Hindlimb muscle (tissue), 1 donor: ENCODE measurements at regions not wholly inside any gene's neighbourhood (a gene's known extent, or its start where the extent isn't known, plus 50 kb on each side); places are given as distances from the start of the nearest gene placed in this dataset.
"Not testable (repeated sequence)": the region's sequence is repeated elsewhere in the genome, so short reads cannot be mapped to it uniquely, and the experiment has no call there.

Experiments
- DNase-seq: peaks from one replicate; pipeline ENCODE4 v3.0.0-alpha.2; 2013

DNA sequence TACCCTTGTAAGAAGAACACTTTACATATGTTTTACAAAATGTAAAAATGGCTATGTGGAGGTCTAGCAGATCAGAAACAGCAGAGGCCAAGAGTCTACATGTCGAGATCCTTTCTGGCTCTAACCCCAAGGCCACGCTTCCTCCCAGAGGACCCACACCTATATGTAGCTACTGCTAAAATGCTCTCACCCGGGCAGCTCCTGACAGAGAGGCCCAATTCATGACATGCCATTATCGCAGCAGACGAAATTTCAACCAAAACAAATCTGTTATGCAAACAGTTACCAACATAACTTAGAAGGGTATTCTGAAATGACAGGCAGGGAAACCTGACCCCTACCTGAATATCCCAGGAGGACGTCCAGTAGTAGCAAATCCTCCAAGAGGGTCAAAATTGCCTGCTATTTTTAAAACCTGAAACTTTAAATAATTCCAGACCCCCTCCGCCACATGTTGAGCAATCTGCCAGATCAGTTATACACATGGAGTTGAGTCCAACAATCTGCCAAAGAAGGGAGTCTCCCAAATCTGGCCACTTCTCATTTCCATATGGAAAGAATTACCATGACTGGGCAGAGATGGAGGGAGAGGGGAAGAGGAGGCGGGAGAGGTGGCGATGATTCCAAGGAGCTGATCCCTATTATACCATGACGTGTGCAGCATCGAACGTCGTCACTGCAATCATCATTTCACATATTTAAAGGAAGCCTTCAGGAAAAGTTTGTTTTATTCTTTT lies 192.9 kb upstream of the TBL1X start:
- no peak for DNase-seq

DNA sequence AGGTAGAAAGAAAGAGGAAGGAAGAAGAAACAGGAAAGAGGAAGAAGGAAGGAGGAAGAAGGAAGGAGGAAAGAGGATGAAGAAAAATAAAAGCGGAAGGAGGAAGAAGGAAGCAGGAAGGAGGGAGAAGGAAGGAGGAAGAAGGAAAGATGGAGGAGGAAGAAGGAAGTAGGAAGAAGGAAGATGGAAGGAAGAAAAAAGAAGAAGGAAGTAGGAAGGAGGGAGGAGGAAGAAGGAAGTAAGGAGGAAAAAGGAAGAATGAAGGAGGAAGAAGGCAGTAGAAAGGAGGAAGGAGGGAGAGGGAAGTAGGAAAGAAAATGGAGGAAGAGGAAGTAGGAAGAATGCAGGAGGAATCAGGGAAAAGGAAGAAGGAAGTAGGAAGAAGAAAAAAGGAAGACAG lies 191.1 kb upstream of the TBL1X start:
- no peak for DNase-seq

DNA sequence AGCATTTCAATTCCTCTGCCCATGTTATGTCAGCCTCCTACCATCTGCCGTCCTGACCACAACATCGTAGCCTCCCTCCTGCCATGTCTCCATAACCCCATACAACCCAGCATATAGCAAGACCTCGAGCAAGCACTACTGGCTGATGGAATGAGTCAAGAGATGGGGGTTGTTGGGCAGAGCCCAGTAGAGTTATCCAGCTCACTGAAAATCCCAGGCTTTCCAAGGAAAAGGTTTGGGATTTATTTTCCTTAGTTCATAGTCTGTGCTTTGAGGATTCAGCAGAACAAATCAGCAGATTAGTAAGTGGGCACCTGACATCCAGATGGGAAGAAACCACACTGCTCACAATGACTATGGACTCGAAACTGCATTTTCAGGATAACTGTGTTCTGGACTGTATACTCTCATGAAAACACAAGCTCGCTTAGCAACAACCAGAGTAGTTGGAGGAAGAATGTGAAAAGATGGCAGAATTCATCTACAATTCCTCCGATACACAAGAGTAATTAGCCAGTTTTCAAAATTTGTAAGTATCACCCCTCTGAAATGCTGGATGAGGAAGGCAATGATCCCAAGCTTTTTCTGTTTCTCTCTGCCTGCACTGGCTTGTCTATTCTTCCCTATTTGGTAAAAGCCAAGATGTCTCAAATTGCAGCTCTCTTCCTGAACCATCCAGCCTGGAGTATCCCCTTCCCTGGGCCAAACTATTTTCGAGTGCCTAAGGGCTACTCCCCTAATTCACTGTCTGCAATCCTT lies 186.2 kb upstream of the TBL1X start:
- no peak for DNase-seq

DNA sequence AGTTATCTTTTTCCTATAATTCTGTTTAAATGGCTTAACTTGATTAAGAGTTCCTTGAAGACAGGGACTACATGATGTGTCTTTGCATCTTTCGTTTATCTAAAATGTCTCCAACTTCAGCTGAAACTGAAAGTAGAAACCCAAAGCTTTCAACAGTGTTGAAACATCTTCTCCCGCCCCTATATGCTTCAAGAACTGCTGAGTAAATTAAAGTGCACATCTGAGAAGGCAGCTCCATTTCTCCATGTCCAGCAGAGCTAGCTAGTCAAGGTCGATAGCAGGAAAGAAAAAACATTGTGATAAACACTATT lies 185.7 kb upstream of the TBL1X start:
- DNase-seq = no peak

DNA sequence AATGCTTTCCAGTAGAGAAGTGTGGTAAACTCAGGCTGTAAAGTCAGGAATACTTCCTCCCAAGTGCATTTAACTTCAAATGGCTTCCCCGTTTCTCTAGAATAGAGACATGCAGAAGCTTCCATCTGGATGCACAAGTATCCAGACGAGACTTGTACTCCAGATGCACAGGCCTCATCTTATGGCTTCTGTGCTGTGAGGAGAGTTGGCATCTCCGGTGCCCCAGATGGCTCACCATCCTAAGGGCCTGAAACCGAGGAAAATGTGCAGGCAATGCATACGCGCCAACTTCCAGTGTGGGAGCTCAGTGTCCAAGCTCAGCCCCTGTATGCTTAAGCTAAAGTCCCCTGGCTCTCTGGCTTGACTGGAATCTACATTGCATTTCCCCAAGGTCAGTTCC lies 184.0 kb upstream of the TBL1X start:
- DNase-seq = no peak

DNA sequence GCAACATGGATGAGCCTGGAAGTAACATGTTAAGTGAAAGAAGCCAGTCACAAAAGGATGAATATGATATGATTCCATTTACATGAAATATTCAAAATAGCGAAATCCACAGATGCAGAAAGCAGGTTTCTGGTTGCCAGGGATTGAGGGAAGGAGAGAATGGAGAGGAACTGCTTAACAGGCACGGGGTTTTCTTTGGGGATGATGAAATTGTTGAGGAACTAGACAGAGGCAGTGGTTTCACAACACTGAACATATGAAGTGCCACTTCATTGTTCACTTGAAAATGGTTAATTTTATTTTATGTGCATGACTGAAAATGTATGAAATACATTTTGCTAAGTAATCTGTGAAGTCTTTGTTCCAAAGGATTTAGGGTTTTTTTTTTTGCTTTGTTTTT lies 182.5 kb upstream of the TBL1X start:
- DNase-seq = no peak

DNA sequence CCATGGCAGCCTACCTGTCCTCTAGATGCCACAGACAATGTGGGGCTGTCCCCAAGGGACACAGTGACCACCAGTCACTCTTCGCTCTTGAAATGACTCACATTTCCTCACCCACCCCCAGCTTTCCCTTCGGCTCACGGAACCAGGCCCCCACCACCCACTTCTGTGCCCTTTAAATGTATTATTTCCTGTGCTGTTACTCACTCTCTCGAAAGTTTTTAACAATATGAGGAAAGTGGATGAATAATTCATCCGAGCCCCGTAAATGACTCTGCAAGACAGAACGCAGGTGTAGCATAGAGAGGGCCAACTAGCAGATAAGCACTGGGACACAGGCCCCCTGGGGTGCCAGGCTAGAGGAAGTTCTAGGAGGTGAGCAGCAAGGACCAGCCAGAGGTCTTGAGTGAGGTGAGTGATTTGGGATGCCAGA lies 179.5 kb upstream of the TBL1X start:
- no peak for DNase-seq

DNA sequence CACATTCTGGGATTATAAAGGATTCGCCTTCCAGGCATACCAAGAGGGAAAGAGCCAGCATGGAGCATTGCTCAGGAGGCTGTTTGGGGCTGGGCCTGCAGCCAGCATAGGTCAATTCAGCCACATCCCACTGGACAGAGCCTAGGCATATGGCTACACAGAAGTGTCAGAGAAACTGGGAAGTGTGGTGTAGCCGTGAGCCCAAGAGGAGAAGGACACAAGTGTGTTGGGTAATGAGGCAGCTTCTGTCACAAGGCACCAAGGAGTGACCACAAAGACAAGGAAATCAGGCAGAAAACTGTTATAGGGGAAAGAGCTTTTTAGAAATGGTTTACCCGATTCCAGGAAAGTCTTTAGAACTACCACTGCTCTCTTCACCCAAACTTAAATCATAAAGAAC lies 178.6 kb upstream of the TBL1X start:
- DNase-seq = no peak

DNA sequence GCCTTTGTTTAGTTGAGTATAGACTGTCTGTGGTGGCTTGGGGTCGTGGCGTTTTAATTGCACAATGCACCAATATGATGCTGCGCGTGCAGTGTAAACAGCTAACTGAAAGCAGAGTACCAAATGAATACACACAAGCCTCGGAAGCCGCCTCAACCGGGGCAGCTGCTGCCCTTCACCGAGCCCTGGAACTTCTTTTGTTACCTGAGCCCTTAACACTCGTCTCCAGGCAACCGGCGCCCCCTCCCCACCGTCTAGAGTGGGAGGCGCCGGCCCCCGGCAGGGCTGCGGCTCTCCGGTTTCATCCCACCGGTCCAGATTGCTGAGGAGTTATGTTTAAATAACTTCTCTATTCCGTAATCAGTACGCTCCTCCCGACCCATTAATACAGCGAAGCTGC lies 173.2 kb upstream of the TBL1X start:
- no peak for DNase-seq

DNA sequence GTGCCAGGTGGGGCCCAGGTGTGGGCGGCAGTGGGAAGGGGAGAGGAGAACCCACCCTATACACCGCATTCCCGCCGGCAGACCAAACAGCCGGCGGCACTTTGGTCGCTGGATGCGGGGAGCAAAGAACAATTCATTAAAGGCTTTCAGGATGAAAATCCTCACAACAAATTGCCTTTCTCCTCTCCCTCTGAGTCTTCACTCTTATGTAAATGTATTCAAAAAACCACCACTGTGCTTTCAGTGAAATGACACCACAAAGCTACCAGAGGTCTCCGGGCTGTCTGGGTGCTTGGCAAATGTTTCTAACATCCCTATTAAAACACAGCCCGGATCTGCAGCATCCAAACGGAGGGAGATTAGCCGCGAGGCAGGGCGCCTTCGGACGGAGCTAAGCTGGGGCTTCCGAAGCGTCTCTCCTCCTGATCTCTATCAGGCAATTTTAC lies 171.8 kb upstream of the TBL1X start:
- DNase-seq = no peak

DNA sequence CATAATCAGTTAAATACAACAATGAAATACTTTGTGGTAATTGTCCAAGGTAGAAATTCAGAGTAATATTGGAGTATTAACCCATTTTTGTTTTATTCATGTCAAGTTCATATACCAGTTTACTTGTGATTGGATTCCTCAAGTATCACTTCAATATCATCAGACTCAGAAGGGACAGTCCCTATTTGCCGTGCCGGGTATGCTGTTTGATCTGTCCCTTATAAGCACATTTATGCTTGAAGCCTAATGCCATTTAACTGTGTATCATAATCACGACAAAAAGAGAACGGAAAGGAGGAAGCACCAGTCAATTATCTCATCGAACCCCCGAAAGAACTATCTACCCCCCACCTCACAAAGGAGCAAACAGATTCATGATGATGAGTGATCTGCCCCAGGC lies 171.0 kb upstream of the TBL1X start:
- no peak for DNase-seq

DNA sequence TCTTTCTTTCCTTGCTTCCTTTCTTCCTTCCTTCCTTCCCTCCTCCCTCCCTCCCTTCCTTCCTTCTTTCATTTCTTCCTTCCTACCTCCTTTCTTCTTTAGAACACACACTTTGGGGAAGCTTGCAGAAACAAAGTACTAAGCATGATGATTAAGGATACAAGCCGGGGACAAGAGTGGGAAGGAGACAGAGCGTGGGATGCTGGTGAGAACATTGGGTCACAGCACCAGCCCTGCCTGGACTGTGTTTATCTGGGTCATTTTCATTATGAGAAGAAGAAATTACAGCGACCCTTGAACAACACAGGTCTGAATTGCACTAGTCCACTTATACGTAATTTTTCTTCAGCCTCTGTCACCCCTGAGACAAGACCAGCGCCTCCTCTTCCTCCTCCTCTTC lies 169.3 kb upstream of the TBL1X start:
- no peak for DNase-seq

DNA sequence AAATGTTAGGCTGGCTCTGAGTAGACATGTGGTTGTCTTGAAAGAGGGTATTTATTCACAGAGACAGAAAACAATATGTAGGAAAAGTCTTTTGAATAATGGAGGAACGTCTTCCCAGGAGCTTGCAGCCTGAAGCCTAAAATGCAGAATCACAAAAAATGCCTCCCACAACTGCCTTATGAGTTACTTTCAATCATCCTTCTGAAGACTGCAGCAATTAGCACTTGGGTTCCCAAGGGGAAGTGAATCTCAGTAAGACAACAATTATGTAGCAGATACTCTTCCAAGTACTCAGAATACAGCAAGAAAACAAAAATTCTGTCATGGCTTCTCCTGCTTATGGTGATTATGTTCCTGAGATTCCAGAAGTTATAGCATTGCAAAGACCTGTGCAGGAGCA lies 166.6 kb upstream of the TBL1X start:
- DNase-seq = no peak

DNA sequence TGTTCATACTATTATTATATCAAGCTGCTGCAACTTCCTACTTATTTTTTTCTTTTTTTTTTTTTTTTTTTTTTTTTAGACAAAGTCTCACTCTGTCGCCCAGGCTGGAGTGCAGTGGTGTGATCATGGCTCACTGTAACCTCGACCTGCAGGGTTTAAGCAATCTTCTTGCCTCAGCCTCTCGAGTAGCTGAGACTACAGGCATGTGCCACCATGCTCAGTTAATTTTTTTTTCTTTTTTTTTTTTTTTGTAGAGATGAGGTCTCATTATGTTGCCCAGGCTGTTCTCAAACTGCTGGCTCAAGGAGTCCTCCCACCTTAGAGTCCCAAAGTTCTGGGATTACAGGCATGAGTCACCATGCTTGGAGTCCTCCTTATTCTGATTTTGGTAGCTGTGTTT lies 165.2 kb upstream of the TBL1X start:
- not testable (repeated sequence) for DNase-seq

DNA sequence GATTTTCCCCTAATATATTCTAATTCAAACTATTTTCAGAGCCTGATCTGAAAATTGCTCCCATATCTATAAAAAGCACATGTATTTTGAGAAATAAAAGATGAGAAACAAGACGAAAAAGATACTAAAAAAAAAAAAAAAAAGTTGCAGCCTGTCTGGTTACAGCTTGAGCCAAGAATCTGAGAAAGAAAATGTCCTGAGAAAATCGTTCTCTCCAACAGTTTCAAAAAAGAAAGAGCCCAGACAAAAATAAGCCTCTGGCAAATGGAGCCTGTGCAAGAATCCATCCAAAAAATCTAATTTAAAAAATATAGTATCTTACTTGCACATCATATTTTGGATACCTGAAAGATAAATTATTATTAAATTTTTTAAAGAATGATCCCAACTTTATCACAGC lies 163.0 kb upstream of the TBL1X start:
- DNase-seq = no peak

DNA sequence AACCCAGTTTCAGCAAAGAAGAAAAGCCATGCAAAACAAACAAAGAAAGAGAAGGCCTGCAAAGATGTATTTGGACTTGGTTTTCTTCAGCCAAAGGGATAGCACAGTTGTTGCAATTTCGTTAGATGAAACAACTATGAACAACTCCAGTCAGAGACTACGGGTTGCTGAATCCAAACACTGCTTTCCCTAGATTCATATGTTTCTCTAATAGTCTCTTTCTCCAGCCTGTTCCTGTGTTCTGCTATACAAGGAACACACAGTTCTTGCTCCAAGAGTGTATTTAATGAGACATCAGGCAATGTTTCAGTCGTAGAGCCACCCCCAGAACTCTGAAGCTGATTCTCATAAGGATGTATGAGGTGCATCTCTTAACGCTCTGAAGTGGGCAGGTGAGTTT lies 162.5 kb upstream of the TBL1X start:
- no peak for DNase-seq

DNA sequence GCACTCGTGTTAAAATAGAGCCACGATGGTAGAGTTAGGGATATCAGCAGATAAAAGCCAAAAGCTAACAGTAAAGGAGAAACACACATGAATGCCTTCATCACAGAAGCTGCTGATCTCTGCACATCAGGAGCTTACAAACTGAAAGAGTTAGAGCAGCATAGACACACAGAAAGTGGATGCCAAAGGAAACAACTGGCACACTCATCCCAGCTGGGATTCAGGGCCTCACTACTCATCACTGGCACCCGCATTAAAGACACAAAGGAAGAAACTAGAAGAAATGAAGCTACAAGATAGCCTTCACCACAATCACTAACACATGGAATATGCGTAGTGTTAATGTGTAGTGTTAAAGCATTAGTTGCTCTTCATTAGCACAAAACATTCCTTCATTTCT lies 156.4 kb upstream of the TBL1X start:
- DNase-seq = no peak

DNA sequence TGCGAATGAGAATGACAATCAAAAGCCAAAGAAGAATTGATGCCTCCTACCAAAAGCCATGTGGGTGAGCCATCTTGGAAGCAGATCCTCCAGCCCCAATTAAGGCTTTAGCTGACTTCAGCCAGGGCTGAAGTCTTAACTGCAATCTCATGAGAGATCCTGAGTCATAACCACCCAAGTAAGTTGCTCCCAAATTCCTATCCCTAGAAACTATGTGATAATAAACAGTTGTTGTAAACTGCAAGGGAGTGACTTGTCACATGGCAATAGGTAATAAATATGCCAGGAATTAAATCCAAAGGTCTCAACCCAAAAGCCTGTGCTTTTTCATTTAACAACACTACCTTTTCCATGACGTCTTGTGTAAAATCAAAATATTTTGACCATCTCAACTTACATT lies 154.2 kb upstream of the TBL1X start:
- DNase-seq = no peak

DNA sequence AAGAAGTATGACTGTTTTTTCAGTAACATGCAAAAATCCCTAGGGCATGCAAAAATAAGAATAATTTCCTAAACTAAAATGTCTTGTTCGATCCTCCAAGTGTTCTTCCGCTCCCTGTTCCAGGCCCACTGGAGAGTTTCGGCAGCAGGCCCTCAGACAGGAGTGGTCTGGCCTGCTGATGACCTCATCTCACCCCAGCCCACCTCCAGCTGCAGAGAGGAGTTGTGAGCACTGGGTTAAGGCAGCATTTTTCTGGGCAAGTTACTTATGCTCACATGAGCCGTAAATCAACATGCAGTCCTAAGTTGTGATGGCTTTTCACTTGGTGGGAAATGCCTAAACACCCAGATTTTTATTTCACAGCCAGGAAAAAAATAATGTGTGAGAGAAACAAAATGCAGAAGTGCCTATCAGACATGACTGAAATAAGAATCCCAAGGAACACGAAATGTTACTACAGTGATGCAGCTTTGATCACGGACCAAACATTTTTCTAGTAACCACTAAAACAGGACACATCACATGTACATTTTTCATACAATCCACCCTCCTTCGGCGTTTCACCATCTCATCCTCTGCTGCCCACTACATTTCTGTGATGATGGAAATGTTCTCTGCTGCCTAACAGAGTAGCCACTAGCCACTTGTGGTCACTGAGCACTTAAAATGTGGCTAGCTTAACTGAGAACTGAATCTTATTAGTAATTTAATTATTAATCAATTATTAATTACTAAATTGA lies 153.3 kb upstream of the TBL1X start:
- DNase-seq = no peak

DNA sequence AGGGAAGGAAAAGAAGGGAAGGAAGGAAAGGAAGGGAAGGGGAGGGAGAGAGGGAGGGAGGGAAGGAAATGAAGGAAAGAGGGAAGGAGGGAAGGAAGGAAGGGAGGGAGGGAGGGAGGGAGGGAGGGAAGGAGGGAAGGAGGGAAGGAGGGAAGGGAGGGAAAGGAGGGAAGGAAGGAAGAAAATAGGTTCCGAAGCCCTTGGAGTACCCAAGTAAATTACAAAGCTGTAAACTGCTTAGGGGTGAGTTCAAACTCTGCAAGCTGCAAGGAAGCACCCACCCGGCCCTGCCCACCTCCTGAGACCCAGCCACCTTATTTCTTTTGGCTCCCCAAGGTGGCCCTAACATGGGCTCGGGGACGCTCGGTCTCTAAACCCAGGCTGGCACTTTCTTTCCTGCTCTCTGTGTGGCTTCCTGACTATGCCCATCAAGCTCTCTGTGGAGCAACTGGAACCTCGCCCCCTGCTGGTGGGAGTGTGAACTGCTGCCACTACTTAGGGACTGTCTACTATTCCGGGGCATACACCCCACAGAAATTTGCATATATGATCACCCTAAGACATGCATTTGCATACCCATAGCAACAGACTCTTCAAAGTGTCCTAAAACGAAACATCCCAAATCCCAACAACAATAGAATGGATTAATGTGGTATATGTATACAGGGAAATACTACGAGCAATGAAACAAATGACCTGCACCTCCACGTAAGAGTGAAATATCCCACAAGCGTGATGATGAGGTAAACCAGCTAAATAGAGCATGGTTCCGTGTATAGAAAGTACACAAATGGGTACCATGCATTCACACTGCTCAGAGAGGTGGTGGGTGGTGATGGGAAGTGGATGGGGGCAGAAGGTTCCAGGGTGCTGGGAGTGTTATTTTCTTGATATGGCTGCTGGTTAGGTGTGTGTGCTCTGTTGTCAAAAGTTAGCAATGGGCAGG lies 151.7 kb upstream of the TBL1X start:
- no peak for DNase-seq

DNA sequence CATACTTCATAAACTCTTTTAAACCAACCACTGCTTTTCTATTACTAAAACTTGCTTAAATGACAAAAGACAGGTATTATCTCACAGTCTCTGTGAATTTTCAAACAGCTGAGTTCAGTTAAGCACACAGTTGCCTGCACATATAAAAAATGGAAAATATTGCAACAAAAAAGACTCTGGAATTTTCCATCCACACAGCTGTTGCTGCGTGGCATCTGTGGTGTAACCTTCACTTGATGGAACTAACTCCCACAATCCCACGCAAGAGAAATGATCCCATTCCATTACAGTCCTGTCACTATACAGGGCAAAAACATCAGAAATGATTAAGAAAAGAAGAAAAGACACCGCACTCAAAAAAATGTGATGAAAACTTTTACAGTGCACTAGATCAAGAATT lies 149.8 kb upstream of the TBL1X start:
- DNase-seq = no peak

DNA sequence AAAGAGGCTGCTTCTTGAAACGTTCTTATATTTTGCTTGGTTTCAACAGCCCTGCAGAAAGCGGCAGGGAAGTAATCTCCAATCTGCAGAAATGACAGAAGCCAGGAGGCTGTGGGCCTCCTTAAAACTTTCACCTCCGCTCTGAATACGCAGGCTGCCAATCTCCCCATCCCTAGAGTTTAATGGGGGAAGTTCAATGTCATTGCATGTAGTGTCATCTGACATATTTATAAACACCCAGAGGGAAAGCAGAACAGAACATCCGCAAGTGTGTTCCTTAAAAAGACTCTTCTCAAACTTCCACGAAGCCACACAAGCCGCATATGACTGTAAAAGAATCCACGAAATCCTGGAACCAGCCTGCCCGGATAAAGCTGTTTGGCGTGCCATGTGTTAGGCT lies 148.8 kb upstream of the TBL1X start:
- no peak for DNase-seq

DNA sequence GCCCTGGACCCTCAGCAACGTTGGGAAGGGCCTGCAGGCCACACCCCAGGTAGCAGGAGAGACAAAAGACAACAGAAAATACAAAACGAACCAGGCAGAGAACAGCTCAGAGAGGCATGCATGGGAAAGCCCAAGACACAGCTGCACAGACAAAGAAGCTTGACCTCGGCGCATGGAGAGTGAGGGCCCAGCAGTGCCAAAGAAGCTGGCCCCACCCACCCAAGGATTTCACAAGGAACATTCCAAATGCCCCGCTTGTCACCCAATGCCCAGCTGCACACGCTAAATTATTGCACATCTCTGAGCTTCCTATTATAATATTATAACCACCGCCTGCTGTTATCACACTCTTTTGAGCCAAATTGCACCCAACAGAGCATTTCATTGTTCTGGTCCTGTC lies 147.7 kb upstream of the TBL1X start:
- no peak for DNase-seq
